ENCODE measurements at regions not wholly inside any gene's neighbourhood (a gene's known extent, or its start where the extent isn't known, plus 50 kb on each side); places are given as distances from the start of the nearest gene placed in this dataset.
"Not testable (repeated sequence)": the region's sequence is repeated elsewhere in the genome, so short reads cannot be mapped to it uniquely, and the experiment has no call there.

GRCh38 chr20:48440916-48441315 lies 386.9 kb downstream of the PREX1 start:
- DNase-seq (ENCODE audit: low spot score) = no peak

GRCh38 chr20:48440261-48440660 lies 387.5 kb downstream of the PREX1 start:
- DNase-seq (ENCODE audit: low spot score) = not testable (repeated sequence)

GRCh38 chr20:48437146-48437545 lies 390.7 kb downstream of the PREX1 start:
- DNase-seq (ENCODE audit: low spot score) = no peak

- DNase-seq (ENCODE audit: low spot score) = not testable (repeated sequence)
Observed at GRCh38 chr20:48436609-48437008, 391.2 kb downstream of the PREX1 start.

- DNase-seq (ENCODE audit: low spot score) = no peak
Observed at GRCh38 chr20:48433178-48433577, 394.6 kb downstream of the PREX1 start.

GRCh38 chr20:48432494-48432832 lies 395.3 kb downstream of the PREX1 start:
- DNase-seq (ENCODE audit: low spot score) = no peak

GRCh38 chr20:48431653-48432493 lies 395.9 kb downstream of the PREX1 start:
- DNase-seq (ENCODE audit: low spot score) = no peak

GRCh38 chr20:48426630-48427029 lies 401.2 kb downstream of the PREX1 start:
- DNase-seq (ENCODE audit: low spot score) = no peak

GRCh38 chr20:48425817-48426612 lies 401.8 kb downstream of the PREX1 start:
- DNase-seq (ENCODE audit: low spot score) = no peak

GRCh38 chr20:48425321-48425720 lies 402.5 kb downstream of the PREX1 start:
- no peak for DNase-seq (ENCODE audit: low spot score)

GRCh38 chr20:48422242-48422960 lies 405.4 kb downstream of the PREX1 start:
- no peak for DNase-seq (ENCODE audit: low spot score)

- DNase-seq (ENCODE audit: low spot score) = no peak
Observed at GRCh38 chr20:48421547-48421946, 406.3 kb downstream of the PREX1 start.

- no peak for DNase-seq (ENCODE audit: low spot score)
Observed at GRCh38 chr20:48420176-48420575, 407.6 kb downstream of the PREX1 start.

GRCh38 chr20:48419173-48419572 lies 408.6 kb downstream of the PREX1 start:
- DNase-seq (ENCODE audit: low spot score) = no peak

- DNase-seq (ENCODE audit: low spot score) = no peak
Observed at GRCh38 chr20:48416002-48416401, 411.8 kb downstream of the PREX1 start.

- DNase-seq (ENCODE audit: low spot score) = no peak
Observed at GRCh38 chr20:48414786-48415185, 413.0 kb downstream of the PREX1 start.

GRCh38 chr20:48411919-48412522 lies 415.8 kb downstream of the PREX1 start:
- DNase-seq (ENCODE audit: low spot score) = no peak

- no peak for DNase-seq (ENCODE audit: low spot score)
Observed at GRCh38 chr20:48411245-48411644, 416.6 kb downstream of the PREX1 start.

GRCh38 chr20:48409055-48409615 lies 418.7 kb downstream of the PREX1 start:
- DNase-seq (ENCODE audit: low spot score) = no peak

- DNase-seq (ENCODE audit: low spot score) = no peak
Observed at GRCh38 chr20:48407710-48408109, 420.1 kb downstream of the PREX1 start.

GRCh38 chr20:48406912-48407340 lies 420.9 kb downstream of the PREX1 start:
- DNase-seq (ENCODE audit: low spot score) = no peak

GRCh38 chr20:48406498-48406897 lies 421.3 kb downstream of the PREX1 start:
- no peak for DNase-seq (ENCODE audit: low spot score)
